ENCODE measurements at regions not wholly inside any gene's neighbourhood (a gene's known extent, or its start where the extent isn't known, plus 50 kb on each side); places are given as distances from the start of the nearest gene placed in this dataset.
A peak's percentile ranks its signal among the peaks of the same experiment; 100 is the strongest.

DNA sequence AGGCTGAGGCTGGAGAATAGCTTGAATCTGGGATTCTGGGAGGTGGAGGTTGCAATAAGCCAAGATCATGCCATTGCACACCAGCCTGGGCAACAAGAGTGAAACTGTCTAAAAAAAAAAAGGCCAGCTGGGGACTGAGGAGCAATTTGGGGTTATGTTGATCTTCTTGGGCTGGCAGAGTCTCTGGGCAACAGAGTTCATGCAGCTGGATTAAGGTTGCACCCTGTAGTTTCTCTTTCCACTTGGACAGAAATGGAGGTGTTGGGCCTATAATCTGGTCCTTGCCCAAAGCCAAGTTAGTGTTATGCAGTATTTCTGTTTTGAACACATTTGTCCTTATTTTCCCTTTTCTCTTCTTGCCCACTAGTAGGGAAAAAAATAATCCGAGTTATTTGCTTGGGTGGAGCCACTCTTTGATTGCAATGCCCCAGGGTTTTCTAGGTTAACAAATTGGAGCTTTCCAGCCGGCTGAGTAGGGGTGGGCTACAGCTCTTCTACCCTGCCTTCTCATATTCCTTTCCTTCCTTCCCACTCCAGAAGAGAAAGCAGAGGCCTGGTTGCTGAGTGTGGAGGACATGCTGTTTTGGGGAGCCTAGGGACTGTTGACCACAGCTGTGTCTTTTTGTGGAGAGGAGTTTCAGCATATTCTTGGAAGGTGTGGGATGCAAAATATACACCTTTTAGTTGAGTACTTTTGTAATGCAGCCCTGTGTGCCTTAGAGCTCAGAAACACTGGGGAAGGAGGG lies 213.9 kb downstream of the SOX4 start:
- Histone ChIP-seq H3K9me3 (replicated peaks) (no peaks in the 10 kb centered on the region; the same call in 1 of the 2 replicates), H3K27me3 (replicated peaks) (no peaks in the 10 kb centered on the region), H3K4me1 (replicated peaks) (peaks cover 10% of the 10 kb centered on the region), H3K27ac (no peak overlapping the region), H3K4me3 (no peak overlapping the region), H3K36me3 (no peaks in the 10 kb centered on the region)
- DNase-seq (ENCODE audit: low read depth in 1 of 2, low spot score in 2 of 2): no peak

- no peak for DNase-seq (ENCODE audit: low read depth in 1 of 2, low spot score in 2 of 2)
- Histone ChIP-seq H3K27ac (no peak overlapping the region), H3K4me3 (no peak overlapping the region), H3K36me3 (no peaks in the 10 kb centered on the region), H3K9me3 (replicated peaks) (no peaks in the 10 kb centered on the region; the same call in 1 of the 2 replicates), H3K4me1 (replicated peaks) (peaks cover 9% of the 10 kb centered on the region), H3K27me3 (replicated peaks) (no peaks in the 10 kb centered on the region)
Observed at GRCh38 chr6:21808045-21808470, 214.5 kb downstream of the SOX4 start.

- DNase-seq (ENCODE audit: low read depth in 1 of 2, low spot score in 2 of 2): no peak
- H3K4me3 ChIP-seq: no peak overlapping the region
- no peaks in the 10 kb centered on the region for H3K36me3 ChIP-seq
- H3K4me1 ChIP-seq (replicated peaks): peaks cover 9% of the 10 kb centered on the region
- H3K9me3 ChIP-seq (replicated peaks): no peaks in the 10 kb centered on the region; the same call in 1 of the 2 replicates
- no peak overlapping the region for H3K27ac ChIP-seq
- no peaks in the 10 kb centered on the region for H3K27me3 ChIP-seq (replicated peaks)
Observed at GRCh38 chr6:21808551-21809242, 215.1 kb downstream of the SOX4 start.

GRCh38 chr6:21811484-21811883 lies 217.9 kb downstream of the SOX4 start:
- Histone ChIP-seq H3K4me1 (replicated peaks) (peaks cover 16% of the 10 kb centered on the region), H3K9me3 (replicated peaks) (no peaks in the 10 kb centered on the region; the same call in 1 of the 2 replicates), H3K27ac (no peak overlapping the region), H3K4me3 (no peak overlapping the region), H3K27me3 (replicated peaks) (no peaks in the 10 kb centered on the region), H3K36me3 (no peaks in the 10 kb centered on the region)
- DNase-seq (ENCODE audit: low read depth in 1 of 2, low spot score in 2 of 2): no peak

DNA sequence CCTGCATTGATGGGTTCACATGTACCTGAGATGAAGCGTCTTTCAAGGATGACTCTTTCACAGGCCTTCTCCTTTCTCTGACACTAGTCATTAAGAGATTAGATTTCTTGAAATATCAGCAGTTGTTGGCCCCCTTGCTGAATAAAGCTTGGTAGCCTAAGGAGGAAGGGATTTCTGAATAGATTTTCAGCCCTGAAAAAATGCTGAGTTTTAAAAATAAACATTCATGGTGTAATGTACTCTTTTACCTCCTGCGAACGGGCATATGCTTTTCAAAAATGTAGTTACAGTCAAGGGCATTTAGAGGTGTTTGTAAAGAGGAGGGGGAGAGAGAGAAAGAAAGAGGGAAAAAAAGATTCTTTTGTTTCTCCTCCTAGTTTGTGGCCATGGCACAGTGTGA lies 222.7 kb downstream of the SOX4 start:
- H3K27me3 ChIP-seq (replicated peaks): no peaks in the 10 kb centered on the region
- H3K36me3 ChIP-seq: no peaks in the 10 kb centered on the region
- no peaks in the 10 kb centered on the region; the same call in 1 of the 2 replicates for H3K9me3 ChIP-seq (replicated peaks)
- H3K4me1 ChIP-seq (replicated peaks): peaks cover 8% of the 10 kb centered on the region
- no peak for DNase-seq (ENCODE audit: low read depth in 1 of 2, low spot score in 2 of 2)
- H3K27ac ChIP-seq: no peak overlapping the region
- no peak overlapping the region for H3K4me3 ChIP-seq

GRCh38 chr6:21820442-21820841 lies 226.9 kb downstream of the SOX4 start:
- H3K4me1 ChIP-seq (replicated peaks): peaks cover 30% of the 10 kb centered on the region
- H3K36me3 ChIP-seq: no peaks in the 10 kb centered on the region
- H3K27ac ChIP-seq: no peak overlapping the region
- H3K4me3 ChIP-seq: no peak overlapping the region
- H3K9me3 ChIP-seq (replicated peaks): no peaks in the 10 kb centered on the region
- no peaks in the 10 kb centered on the region for H3K27me3 ChIP-seq (replicated peaks)
- DNase-seq (ENCODE audit: low read depth in 1 of 2, low spot score in 2 of 2): no peak

DNA sequence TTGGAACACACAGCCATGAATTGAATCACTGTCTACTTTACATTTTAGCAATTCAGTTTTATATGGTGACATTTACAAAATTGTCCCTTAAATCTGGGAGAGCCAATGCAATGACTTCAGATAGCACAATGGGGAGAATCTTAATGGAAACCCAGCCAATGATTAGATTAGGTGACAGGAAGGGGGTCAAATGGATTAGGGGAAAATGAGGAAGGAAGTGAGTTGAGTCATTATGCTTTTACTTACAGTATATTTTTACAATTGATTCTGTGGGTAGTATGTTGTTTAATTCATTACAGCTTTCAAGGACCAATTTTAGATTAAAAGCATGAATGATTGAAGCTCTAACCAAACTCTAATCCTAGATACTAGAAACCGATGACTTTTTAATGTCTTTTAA lies 229.8 kb downstream of the SOX4 start:
- no peak overlapping the region for H3K27ac ChIP-seq
- peaks cover 30% of the 10 kb centered on the region for H3K4me1 ChIP-seq (replicated peaks)
- H3K4me3 ChIP-seq: no peak overlapping the region
- no peaks in the 10 kb centered on the region for H3K36me3 ChIP-seq
- no peak for DNase-seq (ENCODE audit: low read depth in 1 of 2, low spot score in 2 of 2)
- no peaks in the 10 kb centered on the region for H3K27me3 ChIP-seq (replicated peaks)
- no peaks in the 10 kb centered on the region for H3K9me3 ChIP-seq (replicated peaks)

- Histone ChIP-seq H3K4me3 (no peak overlapping the region), H3K27ac (0 out of 2 replicates have a peak overlapping the region, but pooled peaks have one; percentile 3), H3K36me3 (no peaks in the 10 kb centered on the region), H3K4me1 (replicated peaks) (peaks cover 30% of the 10 kb centered on the region), H3K27me3 (replicated peaks) (no peaks in the 10 kb centered on the region), H3K9me3 (replicated peaks) (no peaks in the 10 kb centered on the region)
- no peak for DNase-seq (ENCODE audit: low read depth in 1 of 2, low spot score in 2 of 2)
Observed at GRCh38 chr6:21824431-21825177, 231.1 kb downstream of the SOX4 start.

GRCh38 chr6:21826023-21826422 lies 232.5 kb downstream of the SOX4 start:
- Histone ChIP-seq H3K9me3 (replicated peaks) (no peaks in the 10 kb centered on the region), H3K27me3 (replicated peaks) (no peaks in the 10 kb centered on the region), H3K4me3 (no peak overlapping the region), H3K4me1 (replicated peaks) (peaks cover 30% of the 10 kb centered on the region), H3K27ac (peak overlapping the region; percentile 79), H3K36me3 (no peaks in the 10 kb centered on the region)
- peak; percentile 80 to 89 for DNase-seq (ENCODE audit: low read depth in 1 of 2, low spot score in 2 of 2)

DNA sequence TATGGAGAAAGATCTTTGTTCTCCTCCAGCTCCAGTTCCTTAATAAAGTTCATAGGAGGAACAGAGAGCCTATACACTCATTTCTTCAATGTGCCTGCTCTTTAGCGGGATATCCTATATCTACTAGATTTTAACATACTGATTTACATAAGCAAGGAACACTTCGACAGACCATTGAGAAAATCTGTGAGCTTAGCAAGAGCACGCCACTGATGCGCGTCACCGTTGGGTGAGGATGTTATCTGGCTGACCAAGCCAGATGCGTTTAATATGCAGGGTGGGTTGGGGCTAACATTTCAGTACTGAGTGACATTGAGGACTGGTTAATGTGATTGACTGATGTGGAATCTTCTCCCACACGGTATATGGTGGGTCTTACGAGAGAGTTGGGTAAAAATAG lies 233.4 kb downstream of the SOX4 start:
- Histone ChIP-seq H3K9me3 (replicated peaks) (no peaks in the 10 kb centered on the region), H3K27me3 (replicated peaks) (no peaks in the 10 kb centered on the region), H3K36me3 (no peaks in the 10 kb centered on the region), H3K4me1 (replicated peaks) (peaks cover 30% of the 10 kb centered on the region), H3K4me3 (no peak overlapping the region), H3K27ac (no peak overlapping the region)
- no peak for DNase-seq (ENCODE audit: low read depth in 1 of 2, low spot score in 2 of 2)

GRCh38 chr6:21827425-21828202 lies 234.1 kb downstream of the SOX4 start:
- DNase-seq (ENCODE audit: low read depth in 1 of 2, low spot score in 2 of 2): no peak
- Histone ChIP-seq H3K9me3 (replicated peaks) (no peaks in the 10 kb centered on the region), H3K4me3 (no peak overlapping the region), H3K36me3 (no peaks in the 10 kb centered on the region), H3K27ac (no peak overlapping the region), H3K4me1 (replicated peaks) (peaks cover 30% of the 10 kb centered on the region), H3K27me3 (replicated peaks) (no peaks in the 10 kb centered on the region)

- no peaks in the 10 kb centered on the region for H3K9me3 ChIP-seq (replicated peaks)
- H3K27me3 ChIP-seq (replicated peaks): no peaks in the 10 kb centered on the region
- no peak for DNase-seq (ENCODE audit: low read depth in 1 of 2, low spot score in 2 of 2)
- no peaks in the 10 kb centered on the region for H3K36me3 ChIP-seq
- no peak overlapping the region for H3K4me3 ChIP-seq
- peaks cover 25% of the 10 kb centered on the region for H3K4me1 ChIP-seq (replicated peaks)
- H3K27ac ChIP-seq: no peak overlapping the region
Observed at GRCh38 chr6:21828704-21829103, 235.2 kb downstream of the SOX4 start.

DNA sequence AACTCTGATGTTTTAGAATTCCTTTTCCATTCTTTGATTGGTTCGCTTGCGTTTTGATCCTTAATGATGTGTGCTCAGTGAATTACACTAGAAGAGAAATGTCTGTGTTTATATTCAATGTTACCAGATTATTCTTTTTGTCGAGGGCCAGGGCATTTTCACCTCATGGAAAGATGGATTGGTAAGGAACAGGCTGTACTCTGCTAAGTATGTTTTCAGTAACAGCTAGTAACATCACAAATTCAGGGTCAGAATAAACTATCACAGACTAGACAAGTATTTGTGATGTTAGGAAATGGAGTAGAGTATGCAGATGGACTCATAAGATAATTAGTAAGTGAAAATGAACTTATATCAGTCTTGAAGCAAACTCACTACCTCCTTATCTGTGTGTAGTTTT lies 235.6 kb downstream of the SOX4 start:
- H3K4me3 ChIP-seq: no peak overlapping the region

More for the DNA sequence above, 235.6 kb downstream of the SOX4 start:
- Histone ChIP-seq H3K36me3 (no peaks in the 10 kb centered on the region), H3K27ac (no peak overlapping the region), H3K9me3 (replicated peaks) (no peaks in the 10 kb centered on the region), H3K27me3 (replicated peaks) (no peaks in the 10 kb centered on the region), H3K4me1 (replicated peaks) (peaks cover 21% of the 10 kb centered on the region)
- no peak for DNase-seq (ENCODE audit: low read depth in 1 of 2, low spot score in 2 of 2)

Data from SJSA1 (cell line).